Tibial artery (tissue), 4 donors: ENCODE measurements at regions not wholly inside any gene's neighbourhood (a gene's known extent, or its start where the extent isn't known, plus 50 kb on each side); places are given as distances from the start of the nearest gene placed in this dataset.

Experiments
- DNase-seq, 2 donors: peaks; one replicate each; pipeline ENCODE4 v3.0.0-alpha.2; 2019
- H3K27ac ChIP-seq, 2 donors: fragments of 200-600 bp; sonication (generic) in 1 of 2; 1 replicate in 1 of 2; 2 replicates in 1 of 2; pipeline ENCODE4 v1.5.1; 2018 to 2019; ENCODE audit warnings: mild to moderate bottlenecking in 1 of 2
- H3K27me3 ChIP-seq, 2 donors: fragments of 200-600 bp; sonication (generic) in 1 of 2; one replicate each; pipeline versions ENCODE4 v1.5.1 to v1.6.0; 2016 to 2019
- H3K36me3 ChIP-seq, 3 donors: fragments of 200-600 bp; sonication (generic) in 2 of 3; one replicate each; pipeline ENCODE4 v1.5.1; 2016 to 2019; ENCODE audit warnings: mild to moderate bottlenecking in 2 of 3
- H3K4me1 ChIP-seq, 4 donors: fragments of 200-600 bp; sonication (generic) in 2 of 4; 1 replicate in 3 of 4; 2 replicates in 1 of 4; pipeline ENCODE4 v1.5.1; 2016 to 2019
- H3K4me3 ChIP-seq, 2 donors: fragments of 200-600 bp; sonication (generic) in 1 of 2; 1 replicate in 1 of 2; 2 replicates in 1 of 2; pipeline ENCODE4 v1.5.1; 2018 to 2019; ENCODE audit warnings: mild to moderate bottlenecking in 2 of 2
- H3K9me3 ChIP-seq, 3 donors: fragments of 200-600 bp; sonication (generic) in 1 of 3; one replicate each; pipeline ENCODE4 v1.5.1; 2016 to 2019
- CTCF ChIP-seq, 2 experiments: fragments of 200-600 bp in 1 of 2; fragments of 450-650 bp in 1 of 2; IDR thresholded peaks; one replicate each; pipeline ENCODE4 v1.5.1; 2017 to 2019; ENCODE audit warnings: antibody characterized with exemption in 2 of 2, mild to moderate bottlenecking in 1 of 2, moderate library complexity in 1 of 2
- intact Hi-C: fragments of 100-400 bp; cut with DNase I; formaldehyde crosslinking; loops from one replicate; pipeline ENCODE4 v1.15.0; 2023; ENCODE audit warnings: low total_unique reads

GRCh38 chr1:168871531-168871930 lies 142.5 kb upstream of the DPT start:
- intact Hi-C loops: no loop called here
- Histone ChIP-seq H3K9me3 (no peaks in the 10 kb centered on the region), H3K4me3 (no peak overlapping the region), H3K4me1 (no peaks in the 10 kb centered on the region), H3K27ac (no peak overlapping the region), H3K27me3 (no peaks in the 10 kb centered on the region), H3K36me3 (no peaks in the 10 kb centered on the region)
- TF ChIP-seq CTCF (IDR thresholded peaks at IDR 0.05): no peak
- DNase-seq: no peak

GRCh38 chr1:168875831-168876230 lies 146.8 kb upstream of the DPT start:
- intact Hi-C loops: no loop called here
- DNase-seq: no peak
- Histone ChIP-seq H3K27me3 (no peaks in the 10 kb centered on the region), H3K4me3 (no peak overlapping the region), H3K4me1 (peaks cover 0 to 10% (median 4%) of the 10 kb centered on the region in 4 donors), H3K36me3 (no peaks in the 10 kb centered on the region), H3K9me3 (no peaks in the 10 kb centered on the region), H3K27ac (no peak overlapping the region)
- TF ChIP-seq CTCF (IDR thresholded peaks at IDR 0.05): no peak

GRCh38 chr1:168876830-168877229 lies 147.8 kb upstream of the DPT start:
- intact Hi-C loops: no loop called here
- Histone ChIP-seq H3K4me1 (peaks cover 0 to 17% (median 4%) of the 10 kb centered on the region in 4 donors), H3K27me3 (no peaks in the 10 kb centered on the region), H3K27ac (no peak overlapping the region), H3K4me3 (no peak overlapping the region), H3K36me3 (no peaks in the 10 kb centered on the region), H3K9me3 (no peaks in the 10 kb centered on the region)
- no peak for DNase-seq
- no peak for TF ChIP-seq CTCF (IDR thresholded peaks at IDR 0.05)

- H3K27me3 ChIP-seq: no peaks in the 10 kb centered on the region
- H3K4me3 ChIP-seq: no peak overlapping the region
- intact Hi-C loops: no loop called here
- H3K36me3 ChIP-seq: no peaks in the 10 kb centered on the region
- H3K27ac ChIP-seq: no peak overlapping the region
- no peaks in the 10 kb centered on the region for H3K9me3 ChIP-seq
- H3K4me1 ChIP-seq: peaks cover 0 to 17% (median 4%) of the 10 kb centered on the region in 4 donors
- no peak for DNase-seq
- TF ChIP-seq CTCF (IDR thresholded peaks at IDR 0.05): no peak
Observed at GRCh38 chr1:168879896-168880734, 151.1 kb upstream of the DPT start.

GRCh38 chr1:168881656-168882260 lies 152.8 kb upstream of the DPT start:
- Histone ChIP-seq H3K36me3 (no peaks in the 10 kb centered on the region), H3K27ac (no peak overlapping the region), H3K27me3 (no peaks in the 10 kb centered on the region), H3K4me1 (peaks cover 0 to 17% (median 4%) of the 10 kb centered on the region in 4 donors), H3K4me3 (no peak overlapping the region), H3K9me3 (no peaks in the 10 kb centered on the region)
- DNase-seq: no peak
- intact Hi-C loops: no loop called here
- no peak for TF ChIP-seq CTCF (IDR thresholded peaks at IDR 0.05)
